ENCODE measurements at regions not wholly inside any gene's neighbourhood (a gene's known extent, or its start where the extent isn't known, plus 50 kb on each side); places are given as distances from the start of the nearest gene placed in this dataset.
A peak's percentile ranks its signal among the peaks of the same experiment; 100 is the strongest.

GRCh38 chr5:74953554-74953936 is 87.4 kb upstream of the FAM169A start:
- Histone ChIP-seq H3K27me3 (ENCODE audit: control insufficient read depth, insufficient read depth, low read length) (no peaks in the 10 kb centered on the region), H3K4me1 (ENCODE audit: control insufficient read depth in 2 of 3, insufficient read depth in 2 of 3, low read depth in 1 of 3, low read length in 3 of 3) (peaks cover 3 to 24% (median 12%) of the 10 kb centered on the region in 3 donors), H3K9ac (ENCODE audit: low read length in 3 of 3) (no peak overlapping the region), H3K36me3 (ENCODE audit: control insufficient read depth in 2 of 3, insufficient read depth in 3 of 3, low read length in 3 of 3) (no peaks in the 10 kb centered on the region), H3K27ac (ENCODE audit: low read depth in 2 of 2, low read length in 2 of 2) (peak overlapping the region in 1 of 2 donors; percentile 1), H3K4me3 (ENCODE audit: low read length in 3 of 3) (no peak overlapping the region), H3K9me3 (ENCODE audit: control insufficient read depth in 2 of 3, insufficient read depth in 1 of 3, low read length in 3 of 3) (no peaks in the 10 kb centered on the region)
- TF ChIP-seq CTCF (IDR thresholded peaks at IDR 0.05; ENCODE audit: borderline replicate concordance, extremely low read depth, insufficient read depth): no peak
- intact Hi-C loops (cut with DNase I): no loop called here
- FAIRE-seq: no peak
- no peak for DNase-seq

- Histone ChIP-seq H3K36me3 (ENCODE audit: control insufficient read depth in 2 of 3, insufficient read depth in 3 of 3, low read length in 3 of 3) (no peaks in the 10 kb centered on the region), H3K27ac (ENCODE audit: low read depth in 2 of 2, low read length in 2 of 2) (peak overlapping the region in 1 of 2 donors; percentile 76), H3K4me1 (ENCODE audit: control insufficient read depth in 2 of 3, insufficient read depth in 2 of 3, low read depth in 1 of 3, low read length in 3 of 3) (peaks cover 7 to 34% (median 21%) of the 10 kb centered on the region in 3 donors), H3K9ac (ENCODE audit: low read length in 3 of 3) (no peak overlapping the region), H3K27me3 (ENCODE audit: control insufficient read depth, insufficient read depth, low read length) (no peaks in the 10 kb centered on the region), H3K9me3 (ENCODE audit: control insufficient read depth in 2 of 3, insufficient read depth in 1 of 3, low read length in 3 of 3) (no peaks in the 10 kb centered on the region), H3K4me3 (ENCODE audit: low read length in 3 of 3) (no peak overlapping the region)
- intact Hi-C loops (cut with DNase I): no loop called here
- DNase-seq: peak in 1 of 5 donors; percentile 43
- no peak for FAIRE-seq
- no peak for TF ChIP-seq CTCF (IDR thresholded peaks at IDR 0.05; ENCODE audit: borderline replicate concordance, extremely low read depth, insufficient read depth)
These were observed 86.2 kb upstream of the FAM169A start for GRCh38 chr5:74952406-74952805.

GRCh38 chr5:74951865-74952264 is 85.7 kb upstream of the FAM169A start:
- H3K9ac ChIP-seq (ENCODE audit: low read length in 3 of 3): no peak overlapping the region
- FAIRE-seq: no peak
- no peaks in the 10 kb centered on the region for H3K27me3 ChIP-seq (ENCODE audit: control insufficient read depth, insufficient read depth, low read length)
- no peak for DNase-seq
- H3K36me3 ChIP-seq (ENCODE audit: control insufficient read depth in 2 of 3, insufficient read depth in 3 of 3, low read length in 3 of 3): no peaks in the 10 kb centered on the region
- peak overlapping the region; percentile 18 to 35 for H3K27ac ChIP-seq (ENCODE audit: low read depth in 2 of 2, low read length in 2 of 2)
- no peaks in the 10 kb centered on the region for H3K9me3 ChIP-seq (ENCODE audit: control insufficient read depth in 2 of 3, insufficient read depth in 1 of 3, low read length in 3 of 3)
- no peak overlapping the region for H3K4me3 ChIP-seq (ENCODE audit: low read length in 3 of 3)
- H3K4me1 ChIP-seq (ENCODE audit: control insufficient read depth in 2 of 3, insufficient read depth in 2 of 3, low read depth in 1 of 3, low read length in 3 of 3): peaks cover 7 to 34% (median 21%) of the 10 kb centered on the region in 3 donors
- intact Hi-C loops (cut with DNase I): no loop called here
- TF ChIP-seq CTCF (IDR thresholded peaks at IDR 0.05; ENCODE audit: borderline replicate concordance, extremely low read depth, insufficient read depth): no peak
